Erythroblast (primary cell): ENCODE measurements at regions not wholly inside any gene's neighbourhood (a gene's known extent, or its start where the extent isn't known, plus 50 kb on each side); places are given as distances from the start of the nearest gene placed in this dataset.

Source experiments
- GATA1 ChIP-seq: IDR thresholded peaks from 2 replicates; pipeline ENCODE4 v1.6.1; 2011; ENCODE audit warnings: low read depth, mild to moderate bottlenecking, control low read depth, low read length, moderate library complexity
- POLR2A ChIP-seq: IDR thresholded peaks from 2 replicates; pipeline ENCODE4 v1.6.1; 2011; ENCODE audit warnings: mild to moderate bottlenecking, low read length

DNA sequence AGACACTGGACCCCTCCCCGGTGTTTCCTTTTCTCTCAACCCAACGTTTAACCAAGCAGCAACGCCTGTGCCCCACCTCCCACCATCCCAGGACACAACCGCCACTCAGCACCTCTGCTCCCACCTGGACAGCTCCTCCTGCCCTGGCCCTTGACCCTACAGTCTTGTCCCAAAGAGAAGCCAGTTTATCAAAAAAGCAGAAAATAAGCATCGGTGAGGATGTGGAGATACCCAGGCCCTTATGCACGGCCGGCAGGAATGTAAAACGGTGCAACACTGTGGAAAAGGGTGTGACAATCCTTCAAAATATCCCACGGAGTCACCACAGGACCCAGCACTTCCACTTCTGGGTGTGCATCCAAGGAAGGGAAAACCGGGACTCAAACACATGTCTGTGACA, 176.2 kb upstream of the RNF32 start:
- no peak for TF ChIP-seq POLR2A
- TF ChIP-seq GATA1: no peak
